Mammary epithelial cell (primary cell): ENCODE measurements at regions not wholly inside any gene's neighbourhood (a gene's known extent, or its start where the extent isn't known, plus 50 kb on each side); places are given as distances from the start of the nearest gene placed in this dataset.

Experiments used
- CTCF ChIP-seq, 2 donors: IDR thresholded peaks in 1 of 2; conservative IDR thresholded peaks in 1 of 2; 2 replicates each; pipeline ENCODE4 v1.5.1; 2011 to 2012; ENCODE audit warnings: inconsistent platforms in 2 of 2, low read length in 2 of 2, mild to moderate bottlenecking in 2 of 2, control low read depth in 1 of 2, low read depth in 1 of 2; ENCODE audit not compliant: insufficient read depth in 1 of 2; ENCODE audit errors: extremely low read depth in 1 of 2
- EZH2 ChIP-seq: IDR thresholded peaks from 2 replicates; pipeline ENCODE4 v1.6.1; 2012; ENCODE audit warnings: low read length, inconsistent platforms, borderline replicate concordance

DNA sequence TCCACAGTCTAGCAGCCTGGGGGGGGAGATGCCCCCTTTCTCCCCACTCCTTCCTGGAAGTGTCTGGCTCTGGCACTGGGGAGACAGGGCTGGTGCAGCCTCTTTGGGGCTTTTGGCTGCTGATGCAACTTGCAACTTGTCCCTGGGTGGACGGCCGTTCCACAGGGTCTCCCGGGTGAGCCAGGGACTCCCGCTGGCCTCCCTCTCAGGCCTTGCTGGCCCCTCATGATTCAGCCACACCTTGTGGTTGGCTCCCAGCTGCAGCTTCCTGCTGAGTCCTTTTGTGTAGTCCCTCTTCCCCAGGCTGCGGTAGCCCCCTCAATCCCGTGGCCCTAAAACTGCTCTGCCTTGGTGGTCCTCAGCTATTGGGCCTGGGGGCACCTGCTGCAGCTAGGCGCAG lies 283.5 kb downstream of the PBX3 start:
- TF ChIP-seq CTCF (conservative IDR thresholded peaks at IDR 0.05 in 1 of 2, IDR thresholded peaks at IDR 0.05 in 1 of 2; ENCODE audit: extremely low read depth in 1 of 2, insufficient read depth in 1 of 2, low read depth in 1 of 2, low read length in 2 of 2) (no peak), EZH2 (no peak)
